ENCODE measurements at regions not wholly inside any gene's neighbourhood (a gene's known extent, or its start where the extent isn't known, plus 50 kb on each side); places are given as distances from the start of the nearest gene placed in this dataset.
"Not testable (repeated sequence)": the region's sequence is repeated elsewhere in the genome, so short reads cannot be mapped to it uniquely, and the experiment has no call there.

GRCh38 chr10:64528294-64529002 is 1007.2 kb downstream of the REEP3 start:
- DNase-seq, result no peak

GRCh38 chr10:64529003-64529350 is 1007.8 kb downstream of the REEP3 start:
- no peak for DNase-seq

GRCh38 chr10:64534616-64535015 is 1013.4 kb downstream of the REEP3 start:
- no peak for DNase-seq

- no peak for DNase-seq
Measured at GRCh38 chr10:64535131-64535867, 1014.1 kb downstream of the REEP3 start.

- DNase-seq, result no peak
Measured at GRCh38 chr10:64537112-64537511, 1015.9 kb downstream of the REEP3 start.

GRCh38 chr10:64537928-64538327 is 1016.7 kb downstream of the REEP3 start:
- DNase-seq, result no peak

- DNase-seq, result no peak
Measured at GRCh38 chr10:64546073-64546472, 1024.9 kb downstream of the REEP3 start.

- DNase-seq, result no peak
Measured at GRCh38 chr10:64547168-64547567, 1026.0 kb downstream of the REEP3 start.

- no peak for DNase-seq
Measured at GRCh38 chr10:64555666-64556065, 1034.5 kb downstream of the REEP3 start.

- DNase-seq, result no peak
Measured at GRCh38 chr10:64558094-64558835, 1037.1 kb downstream of the REEP3 start.

GRCh38 chr10:64571056-64571455 is 1049.9 kb downstream of the REEP3 start:
- DNase-seq, result no peak

- no peak for DNase-seq
Measured at GRCh38 chr10:64573623-64574325, 1052.6 kb downstream of the REEP3 start.

- DNase-seq, result no peak
Measured at GRCh38 chr10:64574371-64574770, 1053.2 kb downstream of the REEP3 start.

GRCh38 chr10:64576497-64576896 is 1055.3 kb downstream of the REEP3 start:
- no peak for DNase-seq

GRCh38 chr10:64578757-64579156 is 1057.6 kb downstream of the REEP3 start:
- DNase-seq, result not testable (repeated sequence)

- no peak for DNase-seq
Measured at GRCh38 chr10:64586934-64587503, 1065.8 kb downstream of the REEP3 start.

GRCh38 chr10:64594072-64594471 is 1072.9 kb downstream of the REEP3 start:
- DNase-seq, result no peak

GRCh38 chr10:64598600-64598999 is 1077.4 kb downstream of the REEP3 start:
- DNase-seq, result no peak

- no peak for DNase-seq
Measured at GRCh38 chr10:64601298-64601697, 1080.1 kb downstream of the REEP3 start.

- no peak for DNase-seq
Measured at GRCh38 chr10:64617085-64617484, 1095.9 kb downstream of the REEP3 start.

GRCh38 chr10:64619102-64619501 is 1097.9 kb downstream of the REEP3 start:
- no peak for DNase-seq

GRCh38 chr10:64626924-64627323 is 1105.7 kb downstream of the REEP3 start:
- DNase-seq, result no peak

- DNase-seq, result no peak
Measured at GRCh38 chr10:64630534-64630933, 1109.3 kb downstream of the REEP3 start.

All from activated gamma-delta T cell (primary cell).